GM19467 (cell line): ENCODE measurements at regions not wholly inside any gene's neighbourhood (a gene's known extent, or its start where the extent isn't known, plus 50 kb on each side); places are given as distances from the start of the nearest gene placed in this dataset.

Source experiments
- ATAC-seq: cut with Tn5 transposase; IDR thresholded peaks from one replicate; pipeline ENCODE4 v1.9.1; 2021; ENCODE audit warnings: mild to moderate bottlenecking, moderate library complexity; ENCODE audit not compliant: unreplicated experiment

DNA sequence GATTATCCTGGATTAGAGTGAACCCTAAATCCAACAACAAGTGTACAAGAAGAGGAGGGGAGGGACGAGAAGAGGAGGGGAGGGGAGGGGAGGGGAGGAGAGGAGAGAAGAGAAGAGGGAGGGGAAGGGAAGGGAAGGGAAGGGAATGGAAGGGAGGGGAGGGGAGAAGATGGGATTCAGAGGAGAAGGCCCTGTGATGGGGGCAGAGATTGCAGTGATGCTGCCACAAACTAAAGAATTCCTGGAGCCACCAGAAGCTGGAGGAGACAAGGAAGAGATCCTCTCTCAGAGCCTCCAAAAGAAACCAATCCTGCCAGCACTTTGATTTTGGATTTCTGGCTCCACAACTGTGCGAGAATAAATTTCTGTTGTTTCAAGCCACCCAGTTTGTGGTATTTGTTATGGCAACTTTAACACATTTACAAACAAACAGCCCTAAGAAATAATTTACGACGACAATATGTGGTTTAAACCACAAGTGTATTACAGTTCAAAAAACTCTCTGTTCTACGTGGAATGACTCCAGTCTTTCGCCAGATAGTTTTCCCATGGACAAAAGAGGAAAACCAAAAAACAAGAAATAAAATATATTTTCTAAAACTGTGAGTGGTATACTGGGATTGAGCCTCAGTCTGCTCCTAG lies 235.4 kb downstream of the HDGFL1 start:
- ATAC-seq: no peak

DNA sequence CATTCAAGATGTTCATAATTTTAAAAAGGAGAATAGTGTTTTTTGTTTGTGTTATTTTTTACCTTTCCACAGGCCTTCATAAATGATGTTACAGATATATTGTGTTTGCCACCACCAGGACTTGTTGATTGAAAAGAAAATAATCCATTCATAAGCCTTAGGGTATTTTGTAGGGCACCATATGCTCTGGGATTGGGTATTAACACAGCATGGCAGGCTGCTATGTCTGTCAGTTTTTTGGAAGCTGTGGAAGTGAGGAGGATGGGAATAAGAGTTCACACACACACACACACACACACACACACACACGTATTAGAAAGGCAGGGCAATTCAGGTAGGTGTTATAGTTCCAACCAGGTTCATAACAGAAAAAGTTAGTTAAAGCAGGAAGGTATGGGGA lies 237.9 kb downstream of the HDGFL1 start:
- ATAC-seq: no peak

DNA sequence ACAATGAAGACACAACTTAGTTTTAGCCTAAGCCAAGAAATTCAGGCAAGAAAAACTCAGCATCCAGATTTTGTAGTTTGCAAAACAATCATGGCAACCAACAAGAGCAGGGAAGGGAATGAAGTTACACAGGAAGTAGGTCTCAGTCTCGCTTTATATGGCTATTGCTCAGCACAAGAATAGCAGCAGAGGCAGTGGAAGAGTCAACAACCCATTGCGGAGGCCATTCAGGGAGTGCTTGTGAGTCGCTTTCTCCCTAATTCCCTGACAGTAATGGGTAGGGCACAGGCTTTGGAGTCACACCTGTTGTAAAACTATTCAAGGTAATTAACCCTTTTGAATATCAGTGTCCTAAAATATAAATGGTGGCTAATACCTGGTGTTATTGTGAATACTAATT lies 238.5 kb downstream of the HDGFL1 start:
- ATAC-seq: no peak

DNA sequence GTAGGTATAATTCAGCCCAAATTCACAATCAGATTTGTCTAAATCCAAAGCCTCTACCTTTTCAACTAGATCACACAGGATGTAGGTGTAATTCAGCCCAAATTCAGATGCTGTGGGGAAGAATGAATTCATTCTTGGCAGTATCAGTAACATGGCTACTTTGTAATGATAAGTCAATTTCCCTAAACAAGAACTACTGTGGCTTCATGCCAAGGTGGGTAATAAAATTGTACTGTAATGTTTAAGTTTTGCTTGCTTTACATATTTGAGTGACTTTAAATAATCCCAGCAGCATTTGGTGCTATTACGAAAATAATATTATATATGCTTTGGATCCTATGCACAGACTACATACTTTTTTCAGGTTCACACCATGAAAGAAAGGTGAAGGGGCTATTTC lies 239.1 kb downstream of the HDGFL1 start:
- ATAC-seq: no peak

DNA sequence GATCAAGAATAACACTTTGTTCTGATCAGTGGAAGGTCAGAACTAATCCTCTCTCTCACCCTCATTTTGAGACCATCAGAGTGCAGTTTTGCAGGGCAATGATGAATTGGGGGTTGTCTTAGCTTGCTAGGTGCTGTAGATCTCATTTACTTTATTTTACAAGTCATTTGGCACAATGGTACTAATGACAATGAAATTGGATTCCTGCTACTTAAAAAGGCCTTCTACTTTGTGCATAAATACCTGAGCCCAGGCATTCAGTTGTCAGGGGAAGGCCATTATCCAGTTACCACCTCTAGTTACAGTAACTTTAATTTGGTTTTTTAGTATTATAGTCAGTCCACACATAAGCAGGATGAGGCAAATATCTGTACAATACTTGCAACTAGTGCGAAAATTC lies 240.0 kb downstream of the HDGFL1 start:
- ATAC-seq: no peak

DNA sequence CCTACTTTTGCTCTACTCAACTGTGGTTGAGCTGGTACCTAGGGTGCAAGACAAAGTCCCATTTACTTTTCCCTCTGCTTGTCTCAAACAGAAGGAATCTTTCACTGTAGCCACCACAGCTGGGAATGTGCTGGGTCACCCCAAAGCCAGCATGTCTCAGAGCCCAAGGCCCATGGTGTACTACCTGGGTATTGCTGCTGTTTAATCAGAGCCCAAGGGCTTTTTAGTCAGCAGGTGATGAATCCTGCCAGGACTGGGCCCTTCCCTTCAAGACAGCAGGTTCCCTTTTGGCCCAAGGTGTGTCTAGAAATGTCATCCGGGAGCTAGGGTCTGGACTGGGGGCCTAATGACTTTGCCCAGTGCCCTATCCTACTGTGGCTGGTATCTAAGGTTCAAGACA lies 249.8 kb downstream of the HDGFL1 start:
- ATAC-seq: no peak

DNA sequence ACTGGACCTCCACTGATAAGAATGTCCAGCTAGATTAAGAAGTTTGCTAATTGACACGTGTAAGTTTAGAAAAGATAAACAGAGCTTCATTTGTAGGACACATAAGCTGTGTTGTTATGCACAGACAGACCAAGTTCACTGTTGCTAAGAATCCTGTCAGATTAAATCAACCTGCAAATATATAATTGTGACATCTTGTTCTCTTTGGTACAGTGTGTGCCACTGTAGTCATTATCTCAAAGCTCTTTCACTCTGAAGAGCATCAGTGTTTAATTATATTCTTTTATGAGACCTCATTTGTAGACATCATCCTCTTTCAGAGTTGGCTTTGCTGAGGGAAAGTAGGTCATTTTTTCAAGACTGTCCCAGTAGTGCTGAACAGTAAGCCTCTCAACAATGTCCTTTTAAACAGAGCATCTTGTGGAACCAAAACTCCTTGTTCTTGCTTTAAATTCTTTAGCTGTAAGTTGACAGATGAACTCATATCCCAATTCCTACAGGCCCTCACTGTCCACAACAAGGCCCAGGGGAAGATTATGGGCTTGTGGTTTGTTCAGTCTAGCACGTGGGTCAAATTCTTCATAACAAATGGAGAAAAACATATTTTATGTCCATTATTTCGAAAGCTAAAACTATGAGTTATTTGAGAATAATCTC lies 252.4 kb downstream of the HDGFL1 start:
- no peak for ATAC-seq

DNA sequence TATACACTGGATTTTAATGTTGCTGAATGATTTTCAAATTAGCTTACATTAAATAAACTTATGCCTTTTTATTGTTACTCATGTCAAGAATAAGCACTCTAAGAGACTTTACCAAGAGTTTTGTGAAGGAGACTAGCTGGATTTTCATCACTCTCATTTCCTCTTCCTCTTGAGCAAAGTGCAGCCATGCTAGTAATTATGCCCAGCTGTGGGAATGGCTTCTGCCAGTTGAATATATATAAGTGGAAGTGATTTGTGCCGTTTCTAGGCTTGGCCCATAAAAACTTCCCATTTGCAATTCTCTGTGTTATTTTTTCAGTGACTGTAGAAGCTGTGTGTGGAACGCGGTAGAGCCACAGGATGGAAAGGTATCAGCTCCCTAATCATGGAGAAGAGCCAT lies 255.8 kb downstream of the HDGFL1 start:
- no peak for ATAC-seq

DNA sequence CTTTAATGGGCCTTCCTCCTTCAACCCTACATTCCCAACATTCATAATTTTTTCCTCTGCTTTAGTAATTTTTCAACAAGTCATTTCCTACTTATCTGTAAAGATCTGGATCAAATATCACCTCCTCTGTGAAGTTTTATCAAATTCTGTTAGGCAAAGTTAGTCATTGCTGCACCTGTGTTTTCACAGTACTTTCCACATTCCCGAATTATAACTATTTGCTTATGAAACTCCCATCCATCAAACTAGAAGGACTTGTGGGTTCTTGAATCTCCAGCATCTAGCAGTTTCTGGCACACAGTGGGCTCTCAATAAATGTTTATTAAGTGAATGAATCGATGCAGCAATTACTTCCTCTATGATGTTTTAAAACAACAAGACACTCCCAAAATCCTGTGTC lies 257.6 kb downstream of the HDGFL1 start:
- ATAC-seq: no peak

DNA sequence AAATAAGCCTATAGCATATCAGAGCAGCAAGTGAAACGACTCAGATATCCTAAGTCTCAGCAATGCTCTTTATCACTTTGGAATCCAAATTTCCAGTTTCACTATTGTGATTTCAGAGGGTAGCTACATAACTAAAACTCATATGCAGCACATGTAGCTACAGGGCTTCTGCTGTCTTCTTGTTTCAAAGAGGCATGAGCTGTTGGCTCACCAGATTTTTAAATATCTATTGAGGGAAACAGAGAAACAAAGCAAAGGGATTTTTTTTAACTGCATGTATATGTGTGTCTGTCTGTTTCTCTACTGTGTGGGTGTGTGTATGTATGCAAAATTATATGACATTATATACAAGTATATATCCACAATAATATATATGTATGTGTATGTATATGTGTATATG lies 258.4 kb downstream of the HDGFL1 start:
- ATAC-seq: no peak

DNA sequence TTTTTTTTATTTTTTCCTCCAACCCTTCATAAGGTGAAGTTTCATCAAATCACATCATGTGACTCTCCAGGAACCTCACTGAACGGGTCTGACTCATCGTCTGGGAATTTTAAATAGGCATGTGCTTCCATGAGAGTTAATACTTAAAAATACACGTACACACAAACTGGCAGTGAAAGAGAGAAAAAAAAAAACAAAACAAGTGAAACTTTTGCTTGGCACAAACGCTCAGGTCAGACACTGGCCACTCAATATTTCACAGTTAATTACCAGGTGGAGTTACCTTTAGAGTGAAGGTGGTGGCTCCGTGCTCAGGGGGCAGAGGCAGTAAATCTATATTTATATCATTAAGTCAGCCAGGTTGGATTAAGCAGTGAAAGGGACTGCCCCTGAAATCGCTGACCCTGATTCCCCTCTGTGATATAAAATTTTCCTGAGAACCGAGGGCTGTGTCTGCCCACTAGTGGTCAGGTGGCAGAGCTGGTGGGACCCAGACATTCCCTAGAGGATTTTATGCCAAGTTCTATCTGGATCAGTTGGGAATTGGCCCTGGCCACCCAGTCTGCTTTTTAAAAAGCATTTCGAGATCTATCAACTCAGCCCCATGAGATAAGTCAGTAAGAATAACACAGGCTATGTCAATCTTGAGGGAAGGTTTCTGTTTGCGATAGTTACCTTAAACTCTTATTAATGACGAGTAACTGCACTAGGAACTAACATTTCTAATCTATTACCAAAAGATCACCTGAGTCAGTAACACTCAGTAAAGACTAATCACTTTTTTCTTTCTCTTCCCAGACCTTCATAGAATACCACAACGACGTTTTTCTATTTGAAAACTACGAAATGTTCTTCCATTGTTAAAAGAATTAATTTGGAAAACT lies 259.1 kb downstream of the HDGFL1 start:
- no peak for ATAC-seq

DNA sequence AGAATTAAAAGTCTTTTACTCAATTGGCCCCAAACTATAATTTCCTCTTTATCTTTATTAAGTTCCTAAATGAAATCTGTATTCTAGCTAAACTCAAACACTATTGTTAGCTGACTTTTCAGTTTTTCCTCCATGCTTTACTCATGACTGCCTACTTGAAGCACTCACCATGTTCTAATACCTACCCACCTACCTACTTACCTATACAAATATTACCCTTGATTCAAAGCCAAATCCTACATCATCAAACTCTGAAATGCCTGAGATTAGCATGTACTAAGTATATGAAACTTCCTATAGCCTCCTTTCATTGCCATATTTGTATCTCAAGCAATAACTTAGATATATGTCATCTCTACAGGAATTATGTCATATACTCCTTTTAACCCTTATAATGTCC lies 259.7 kb downstream of the HDGFL1 start:
- ATAC-seq: no peak

DNA sequence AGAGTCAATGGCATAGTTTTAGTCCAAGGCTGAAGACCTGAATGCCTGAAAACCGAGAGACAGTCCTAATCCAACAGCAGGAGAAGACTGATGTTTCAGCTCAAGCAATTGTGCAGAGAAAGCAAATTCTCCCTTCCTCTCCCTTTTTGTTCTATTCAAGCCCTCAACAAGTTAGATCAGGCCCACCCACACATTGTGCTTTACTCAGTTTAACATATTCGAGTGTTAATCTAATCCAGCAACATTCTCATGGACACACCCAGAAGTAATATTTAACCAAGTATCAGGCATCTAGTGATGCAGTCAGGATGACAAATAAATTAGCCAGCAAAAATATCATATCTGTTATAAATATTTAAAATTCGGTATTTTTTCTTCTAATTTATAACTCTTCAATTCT lies 261.1 kb downstream of the HDGFL1 start:
- no peak for ATAC-seq

DNA sequence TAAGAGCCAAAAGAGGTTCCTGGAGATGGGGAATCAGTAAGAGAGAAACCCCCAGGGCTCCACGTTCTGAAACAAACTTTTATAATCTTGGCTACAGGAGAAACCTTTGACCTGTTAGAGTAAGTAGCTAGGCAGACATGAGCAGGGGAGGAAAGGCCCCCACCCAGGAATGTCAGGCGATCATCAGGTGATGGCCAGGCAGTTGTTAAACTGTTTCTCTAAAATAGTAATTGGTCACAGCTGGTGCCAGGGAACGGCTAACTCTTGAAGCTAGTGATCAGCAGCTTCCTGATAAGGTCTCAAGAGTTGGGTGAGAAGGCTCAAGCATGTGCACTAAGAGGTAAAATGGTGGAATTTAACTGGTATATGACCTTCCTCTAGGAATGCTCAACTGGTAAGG lies 263.8 kb downstream of the HDGFL1 start:
- no peak for ATAC-seq

DNA sequence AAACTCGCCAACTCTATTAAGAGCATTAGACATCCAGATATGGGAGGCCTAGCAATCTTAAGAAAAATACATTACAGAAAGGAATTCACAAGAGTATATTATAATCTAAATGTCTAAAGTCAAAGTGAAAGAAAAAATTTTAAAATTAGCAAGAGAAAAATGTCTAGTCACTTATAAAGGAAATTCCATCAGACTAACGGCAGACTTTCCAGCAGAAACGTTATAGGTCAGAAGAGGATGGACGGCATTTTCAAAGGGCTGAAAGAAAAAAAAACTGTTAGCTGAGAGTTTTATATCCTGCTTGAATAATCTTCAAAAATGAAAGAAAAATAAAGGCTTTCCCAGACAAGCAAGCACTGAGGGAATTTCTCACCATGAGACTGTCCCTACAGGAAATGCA lies 269.0 kb downstream of the HDGFL1 start:
- no peak for ATAC-seq

DNA sequence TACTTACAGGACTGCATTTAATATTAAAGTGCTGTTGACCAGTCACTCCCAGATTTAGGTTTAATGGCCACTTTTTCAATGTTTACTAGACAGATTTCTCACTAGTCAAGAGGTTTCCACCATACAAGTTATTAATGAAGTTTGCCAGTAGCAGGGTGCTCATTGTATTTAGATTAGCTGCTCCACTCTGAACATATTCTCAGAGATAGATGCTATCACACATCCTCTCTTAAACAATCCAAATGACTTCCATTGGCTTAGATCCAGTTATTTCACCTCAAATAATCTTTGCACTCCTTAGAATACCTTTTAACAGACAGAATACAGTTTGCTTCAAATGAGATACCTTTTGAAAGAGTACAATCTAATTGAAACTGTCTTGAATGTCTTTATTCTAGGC lies 276.1 kb downstream of the HDGFL1 start:
- ATAC-seq: no peak

DNA sequence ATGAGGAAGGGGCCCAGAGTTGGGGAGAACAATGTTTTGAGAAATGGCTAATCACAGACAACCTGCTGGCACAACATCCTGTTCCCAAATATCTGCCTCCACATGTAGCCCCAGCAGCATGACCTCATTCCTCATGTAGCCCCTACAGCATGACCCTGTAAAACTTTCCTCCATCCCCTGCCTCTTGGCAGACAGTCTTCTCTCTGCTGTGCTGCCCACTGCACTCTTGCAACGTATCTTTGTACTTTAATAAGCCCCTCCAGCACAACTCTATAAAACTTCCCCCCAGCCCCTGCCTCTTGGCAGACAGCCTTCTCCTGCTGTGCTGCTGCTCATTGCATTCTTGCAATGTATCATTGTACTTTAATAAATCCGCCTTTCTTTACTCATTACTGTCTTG lies 278.8 kb downstream of the HDGFL1 start:
- no peak for ATAC-seq

DNA sequence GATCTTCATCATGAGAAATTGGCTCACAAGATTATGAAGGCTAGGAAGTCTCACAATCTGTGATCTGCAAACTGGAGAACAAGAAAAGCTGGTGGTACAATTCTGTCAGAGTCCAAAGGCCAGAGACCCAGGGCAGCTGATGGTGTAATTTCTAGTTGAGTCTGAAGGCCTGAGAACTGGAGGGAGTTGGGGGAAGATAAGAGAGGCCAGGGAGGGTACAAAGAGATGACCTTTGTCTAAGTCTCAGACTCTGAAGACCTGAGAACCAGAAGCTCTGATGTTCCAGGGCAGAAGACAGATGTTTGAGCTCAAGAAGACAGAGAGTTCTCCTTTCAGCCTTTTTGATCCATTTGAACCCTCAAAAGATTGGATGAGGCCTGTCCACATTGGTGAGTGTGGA lies 280.6 kb downstream of the HDGFL1 start:
- no peak for ATAC-seq

DNA sequence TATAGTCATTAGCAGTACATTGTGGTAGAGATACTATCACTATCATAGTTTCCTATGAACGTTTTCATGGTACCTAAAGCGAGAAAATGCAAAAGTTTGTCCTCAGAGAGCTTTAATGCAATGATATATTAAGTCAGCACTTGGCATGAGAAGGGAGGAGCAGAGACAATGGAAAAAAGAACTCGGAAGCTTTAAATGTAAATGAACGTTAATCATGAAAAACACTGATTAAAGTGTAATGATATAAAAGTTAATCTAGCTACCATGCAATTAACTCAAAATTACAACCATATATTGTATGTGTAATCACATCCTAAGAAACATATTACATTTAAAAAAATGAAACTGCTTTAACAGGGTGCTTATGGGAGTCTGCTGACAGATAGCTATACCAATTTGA lies 282.7 kb downstream of the HDGFL1 start:
- ATAC-seq: no peak

DNA sequence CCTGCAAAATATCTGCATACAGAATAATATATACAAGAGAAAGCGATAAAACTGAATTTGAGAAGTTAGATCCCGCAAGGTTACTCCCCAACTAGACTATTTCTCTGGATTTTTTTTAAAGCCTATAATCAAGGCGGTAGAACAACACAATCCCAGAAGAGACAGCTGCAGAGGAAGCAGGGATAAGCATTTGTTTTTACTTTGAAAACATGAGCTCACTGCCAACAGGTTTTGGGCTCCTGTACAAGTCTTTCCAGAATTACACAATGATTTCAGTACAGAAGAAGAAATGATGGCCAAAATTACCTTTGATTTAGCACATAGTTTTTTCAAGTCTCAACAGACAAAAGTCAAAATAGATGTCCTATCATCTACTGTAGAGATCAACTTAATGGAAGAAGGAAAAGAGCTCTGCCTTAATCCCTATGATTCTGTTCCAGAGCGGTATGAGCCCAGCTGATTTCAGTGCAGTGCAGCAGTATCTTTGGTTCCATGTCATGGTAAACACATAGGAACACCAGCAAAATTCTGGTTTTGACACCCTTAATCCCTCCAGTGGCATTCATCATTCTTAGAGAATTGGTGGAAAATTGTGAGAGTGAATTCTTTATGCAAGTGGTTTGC lies 304.3 kb downstream of the HDGFL1 start:
- no peak for ATAC-seq

DNA sequence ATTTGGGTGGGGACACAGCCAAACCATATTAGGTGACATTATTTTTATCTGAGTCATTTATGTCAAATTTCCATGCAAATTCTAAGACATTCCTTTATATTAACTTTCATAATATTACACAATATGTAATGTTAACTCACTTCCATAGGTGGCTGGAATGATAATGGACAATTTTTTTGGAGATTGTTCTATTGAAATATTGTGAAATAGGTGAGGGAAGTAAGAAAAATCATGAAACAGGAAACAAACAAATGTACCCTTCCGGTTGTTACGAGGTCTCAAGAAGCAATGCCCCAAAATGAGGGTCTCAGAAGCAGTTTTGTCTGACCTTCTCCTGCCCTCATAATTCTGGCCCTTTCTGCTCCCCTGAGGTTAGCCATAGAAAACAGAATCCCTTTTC lies 306.5 kb downstream of the HDGFL1 start:
- ATAC-seq: no peak

DNA sequence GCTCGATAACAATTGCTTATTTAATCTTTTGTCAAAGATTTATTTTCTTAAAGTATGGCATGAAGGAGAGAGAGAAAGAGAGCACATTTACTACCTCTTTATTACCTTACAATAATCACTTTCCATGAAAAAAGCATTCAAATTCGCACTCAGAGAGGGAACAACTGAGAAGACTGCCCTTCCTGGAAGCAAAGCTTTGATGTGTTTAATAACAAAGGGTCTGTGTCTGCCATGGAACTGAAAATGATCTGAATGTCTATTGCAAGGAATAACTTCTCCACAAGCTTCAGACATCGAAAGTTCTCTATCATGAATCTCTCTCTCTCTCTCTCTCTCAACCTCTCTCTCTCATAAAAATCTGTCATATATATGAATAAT lies 308.9 kb downstream of the HDGFL1 start:
- ATAC-seq: no peak
